Ascending aorta (tissue), 2 donors: ENCODE measurements at regions not wholly inside any gene's neighbourhood (a gene's known extent, or its start where the extent isn't known, plus 50 kb on each side); places are given as distances from the start of the nearest gene placed in this dataset.

ENCODE experiments used
- DNase-seq, 2 donors: peaks; one replicate each; pipeline ENCODE4 v3.0.0-alpha.2; 2019; ENCODE audit warnings: low spot score in 2 of 2
- H3K27ac ChIP-seq, 2 donors: fragments of 200-600 bp; sonication (generic); one replicate each; pipeline ENCODE4 v1.5.1; 2016 to 2017; ENCODE audit warnings: mild to moderate bottlenecking in 1 of 2
- H3K27me3 ChIP-seq: fragments of 200-600 bp; sonication (generic); one replicate; pipeline ENCODE4 v1.5.1; 2017
- H3K36me3 ChIP-seq, 2 donors: fragments of 200-600 bp; sonication (generic); one replicate each; pipeline ENCODE4 v1.5.1; 2016
- H3K4me1 ChIP-seq, 2 donors: fragments of 200-600 bp; sonication (generic); one replicate each; pipeline ENCODE4 v1.5.1; 2016 to 2017; ENCODE audit warnings: mild to moderate bottlenecking in 1 of 2
- H3K4me3 ChIP-seq, 2 donors: fragments of 200-600 bp; sonication (generic); one replicate each; pipeline ENCODE4 v1.5.1; 2016 to 2017; ENCODE audit warnings: mild to moderate bottlenecking in 1 of 2
- H3K9me3 ChIP-seq, 2 donors: fragments of 200-600 bp; sonication (generic); one replicate each; pipeline ENCODE4 v1.5.1; 2016
- intact Hi-C: fragments of 100-400 bp; cut with DNase I; formaldehyde crosslinking; loops from one replicate; pipeline ENCODE4 v1.15.1; 2023
- TF ChIP-seq, protein P1 (sequence below), 3 experiments: fragments of 200-600 bp in 2 of 3; fragments of 450-650 bp in 1 of 3; sonication (generic) in 2 of 3; IDR thresholded peaks; one replicate each; pipeline ENCODE4 v1.5.1; 2016 to 2019; ENCODE audit warnings: antibody characterized with exemption in 3 of 3, mild to moderate bottlenecking in 1 of 3, moderate library complexity in 1 of 3

DNA sequence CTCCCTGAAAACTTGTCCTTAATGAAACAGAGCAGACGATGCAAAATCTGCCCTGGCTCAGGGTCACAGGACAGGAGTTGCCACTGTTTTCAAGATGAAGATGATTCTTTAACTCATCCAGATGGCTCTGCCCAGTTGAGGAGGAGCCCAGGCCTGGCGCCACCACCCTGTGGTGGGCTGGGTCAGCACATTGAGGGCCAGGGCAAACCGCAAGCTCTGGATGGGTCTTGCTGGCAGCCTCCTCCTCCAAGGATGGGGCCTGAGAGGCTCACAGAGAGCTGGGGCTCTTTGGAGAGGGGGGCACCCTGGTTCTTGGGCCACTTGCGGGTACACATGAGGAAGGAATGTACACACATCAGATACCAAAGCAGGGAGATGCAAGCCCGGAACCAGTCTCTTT, 158.2 kb downstream of the NUAK1 start:
- DNase-seq: no peak
- TF ChIP-seq, protein P1, sequence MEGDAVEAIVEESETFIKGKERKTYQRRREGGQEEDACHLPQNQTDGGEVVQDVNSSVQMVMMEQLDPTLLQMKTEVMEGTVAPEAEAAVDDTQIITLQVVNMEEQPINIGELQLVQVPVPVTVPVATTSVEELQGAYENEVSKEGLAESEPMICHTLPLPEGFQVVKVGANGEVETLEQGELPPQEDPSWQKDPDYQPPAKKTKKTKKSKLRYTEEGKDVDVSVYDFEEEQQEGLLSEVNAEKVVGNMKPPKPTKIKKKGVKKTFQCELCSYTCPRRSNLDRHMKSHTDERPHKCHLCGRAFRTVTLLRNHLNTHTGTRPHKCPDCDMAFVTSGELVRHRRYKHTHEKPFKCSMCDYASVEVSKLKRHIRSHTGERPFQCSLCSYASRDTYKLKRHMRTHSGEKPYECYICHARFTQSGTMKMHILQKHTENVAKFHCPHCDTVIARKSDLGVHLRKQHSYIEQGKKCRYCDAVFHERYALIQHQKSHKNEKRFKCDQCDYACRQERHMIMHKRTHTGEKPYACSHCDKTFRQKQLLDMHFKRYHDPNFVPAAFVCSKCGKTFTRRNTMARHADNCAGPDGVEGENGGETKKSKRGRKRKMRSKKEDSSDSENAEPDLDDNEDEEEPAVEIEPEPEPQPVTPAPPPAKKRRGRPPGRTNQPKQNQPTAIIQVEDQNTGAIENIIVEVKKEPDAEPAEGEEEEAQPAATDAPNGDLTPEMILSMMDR (IDR thresholded peaks at IDR 0.05): no peak
- Histone ChIP-seq H3K9me3 (no peaks in the 10 kb centered on the region), H3K27me3 (no peaks in the 10 kb centered on the region), H3K4me3 (no peak overlapping the region), H3K4me1 (no peaks in the 10 kb centered on the region), H3K36me3 (no peaks in the 10 kb centered on the region), H3K27ac (no peak overlapping the region)
- intact Hi-C loops: no loop called here

DNA sequence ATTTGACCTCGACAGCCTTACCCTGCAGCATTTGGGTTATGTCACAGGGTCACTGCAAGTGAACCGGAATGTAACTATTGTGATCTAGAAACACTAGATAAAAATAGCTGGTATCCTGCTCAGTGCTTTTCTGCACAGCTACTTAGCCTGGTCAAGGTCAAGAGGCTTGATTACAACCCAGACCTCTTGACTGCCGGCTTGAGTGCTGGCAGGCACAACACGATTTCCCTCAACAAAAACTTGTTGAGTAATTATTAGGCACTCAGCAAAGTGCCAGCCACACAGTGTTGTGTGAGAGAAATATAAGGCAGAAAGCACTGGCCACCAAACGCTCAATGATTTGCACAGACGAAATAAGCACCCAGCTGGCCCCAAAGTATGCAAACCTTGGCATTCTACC, 156.7 kb downstream of the NUAK1 start:
- no peaks in the 10 kb centered on the region for H3K9me3 ChIP-seq
- H3K36me3 ChIP-seq: no peaks in the 10 kb centered on the region
- no peaks in the 10 kb centered on the region for H3K4me1 ChIP-seq
- H3K27me3 ChIP-seq: no peaks in the 10 kb centered on the region
- DNase-seq: no peak
- no peak overlapping the region for H3K27ac ChIP-seq
- no peak overlapping the region for H3K4me3 ChIP-seq
- TF ChIP-seq, protein P1 (IDR thresholded peaks at IDR 0.05): no peak
- intact Hi-C loops: no loop called here

DNA sequence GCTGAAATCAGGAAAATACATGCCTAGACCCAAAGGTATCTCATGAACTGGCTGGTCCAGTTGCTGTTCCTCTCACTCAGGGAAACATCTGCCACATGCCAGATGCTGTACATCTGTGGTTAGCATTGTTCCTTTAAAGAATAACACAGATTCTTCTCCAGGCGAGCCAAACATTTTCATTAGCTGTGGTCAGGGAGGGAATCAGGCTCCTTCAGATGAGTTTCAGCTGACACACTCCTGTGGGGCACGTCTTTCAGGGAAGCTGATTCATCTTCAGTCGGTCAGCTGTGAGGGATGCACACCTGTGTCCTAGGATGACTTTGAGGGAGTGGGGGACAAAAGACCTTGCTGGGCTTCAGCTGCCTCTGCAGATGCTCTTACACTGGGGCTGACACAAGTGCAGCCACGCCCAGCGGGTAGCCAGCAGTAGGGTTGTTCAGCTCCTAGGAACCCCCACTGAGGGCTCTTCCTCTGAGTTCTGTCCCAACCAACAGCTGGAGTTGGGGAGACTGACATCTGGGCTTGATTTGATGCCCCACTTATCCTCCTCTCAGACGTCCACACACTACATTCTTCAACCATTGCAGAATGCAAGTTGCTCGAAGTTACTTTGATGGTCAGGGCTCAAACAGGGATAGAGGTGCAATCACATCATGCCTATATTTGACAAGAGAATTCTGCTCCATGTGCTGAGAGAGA, 155.0 kb downstream of the NUAK1 start:
- H3K27ac ChIP-seq: no peak overlapping the region
- no peaks in the 10 kb centered on the region for H3K4me1 ChIP-seq
- no peak for DNase-seq
- no peaks in the 10 kb centered on the region for H3K9me3 ChIP-seq
- H3K4me3 ChIP-seq: no peak overlapping the region
- H3K36me3 ChIP-seq: no peaks in the 10 kb centered on the region
- TF ChIP-seq, protein P1 (IDR thresholded peaks at IDR 0.05): no peak
- H3K27me3 ChIP-seq: no peaks in the 10 kb centered on the region
- intact Hi-C loops: no loop called here

DNA sequence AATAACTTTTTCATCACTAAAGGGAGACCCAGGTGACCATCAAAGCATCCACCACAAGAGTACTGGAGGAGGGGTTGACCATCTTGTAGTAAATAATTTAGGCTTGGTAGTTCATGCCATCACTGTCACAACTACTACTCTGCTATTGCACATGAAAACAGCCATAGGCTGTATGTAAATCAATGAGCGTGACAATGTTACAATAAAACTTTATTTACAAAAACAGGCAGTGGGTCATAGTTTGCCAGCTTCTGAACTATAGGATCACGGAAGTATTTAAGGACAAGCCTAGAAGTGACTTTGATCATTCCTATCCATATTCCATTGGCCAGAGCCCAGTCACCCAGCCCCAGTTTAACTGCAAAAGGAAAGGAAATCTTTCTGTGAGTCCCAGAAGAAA, 153.4 kb downstream of the NUAK1 start:
- no peak for DNase-seq
- no peaks in the 10 kb centered on the region for H3K9me3 ChIP-seq
- H3K36me3 ChIP-seq: no peaks in the 10 kb centered on the region
- TF ChIP-seq, protein P1 (IDR thresholded peaks at IDR 0.05): no peak
- no peaks in the 10 kb centered on the region for H3K27me3 ChIP-seq
- intact Hi-C loops: no loop called here
- no peak overlapping the region for H3K4me3 ChIP-seq
- no peaks in the 10 kb centered on the region for H3K4me1 ChIP-seq
- H3K27ac ChIP-seq: no peak overlapping the region

DNA sequence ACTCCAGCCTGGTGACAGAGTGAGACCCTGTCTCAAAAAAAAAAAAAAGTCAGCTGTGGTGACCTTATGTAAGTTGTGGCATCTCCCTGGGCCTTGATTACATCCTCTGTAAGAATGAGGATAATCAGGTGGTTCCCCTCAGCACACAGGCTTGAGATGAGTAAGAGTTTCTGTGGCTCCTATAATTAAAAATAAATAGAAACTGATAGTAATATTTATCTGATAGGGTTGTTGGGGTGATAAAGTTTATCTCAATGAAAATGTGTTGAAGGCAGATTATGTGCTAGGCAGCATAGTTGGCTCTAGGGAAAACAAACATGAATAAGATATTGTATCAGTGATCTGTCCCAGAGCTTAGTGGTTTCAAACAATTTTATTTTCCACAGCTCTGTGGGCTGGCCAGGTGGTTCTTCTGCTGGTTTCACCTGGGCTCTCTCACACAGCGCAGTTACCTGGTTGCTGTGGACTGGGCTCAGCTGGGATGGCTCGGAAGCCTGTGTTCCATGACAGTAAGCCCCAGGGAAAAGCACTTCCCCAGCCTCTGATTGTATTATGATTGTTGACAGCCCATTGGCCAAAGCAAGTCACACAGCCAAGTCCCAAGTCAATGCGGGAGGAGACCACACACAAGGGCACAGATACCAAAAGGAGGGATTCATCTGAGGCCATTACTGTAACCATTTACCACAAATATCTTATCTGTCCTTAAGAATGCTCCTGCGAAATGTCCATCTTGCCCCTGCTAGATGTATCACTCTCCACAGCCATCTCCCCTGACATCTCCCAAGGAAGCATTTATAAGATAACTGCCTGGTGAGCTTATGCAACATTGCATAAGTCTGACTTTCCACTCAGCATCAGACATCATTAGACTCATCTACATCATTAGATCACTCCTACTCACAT, 151.7 kb downstream of the NUAK1 start:
- H3K9me3 ChIP-seq: no peaks in the 10 kb centered on the region
- no peak for DNase-seq
- H3K4me3 ChIP-seq: no peak overlapping the region
- H3K27me3 ChIP-seq: no peaks in the 10 kb centered on the region
- no peak overlapping the region for H3K27ac ChIP-seq
- intact Hi-C loops: no loop called here
- H3K4me1 ChIP-seq: no peaks in the 10 kb centered on the region
- H3K36me3 ChIP-seq: no peaks in the 10 kb centered on the region
- TF ChIP-seq, protein P1 (IDR thresholded peaks at IDR 0.05): no peak
